HG02763 (cell line): ENCODE measurements at regions not wholly inside any gene's neighbourhood (a gene's known extent, or its start where the extent isn't known, plus 50 kb on each side); places are given as distances from the start of the nearest gene placed in this dataset.
"Not testable (repeated sequence)": the region's sequence is repeated elsewhere in the genome, so short reads cannot be mapped to it uniquely, and the experiment has no call there.

ENCODE experiments used
- ATAC-seq: cut with Tn5 transposase; IDR thresholded peaks from one replicate; pipeline ENCODE4 v1.9.1; 2021; ENCODE audit warnings: mild to moderate bottlenecking, moderate library complexity; ENCODE audit not compliant: unreplicated experiment

- no peak for ATAC-seq
Observed at GRCh38 chr1:143643148-143643885, 328.5 kb downstream of the FAM72C start.

GRCh38 chr1:143625886-143626285, 345.9 kb downstream of the FAM72C start:
- no peak for ATAC-seq

GRCh38 chr1:143619851-143620250, 351.9 kb downstream of the FAM72C start:
- ATAC-seq: no peak

- ATAC-seq: no peak
Observed at GRCh38 chr1:143611159-143611558, 360.6 kb downstream of the FAM72C start.

- ATAC-seq: no peak
Observed at GRCh38 chr1:143610196-143610595, 361.6 kb downstream of the FAM72C start.

- no peak for ATAC-seq
Observed at GRCh38 chr1:143604887-143605286, 366.9 kb downstream of the FAM72C start.

GRCh38 chr1:143584508-143584907, 387.3 kb downstream of the FAM72C start:
- no peak for ATAC-seq

- no peak for ATAC-seq
Observed at GRCh38 chr1:143574891-143575520, 396.8 kb downstream of the FAM72C start.

- not testable (repeated sequence) for ATAC-seq
Observed at GRCh38 chr1:143572661-143573060, 399.1 kb downstream of the FAM72C start.

- ATAC-seq: not testable (repeated sequence)
Observed at GRCh38 chr1:143563761-143564160, 408.0 kb downstream of the FAM72C start.

- ATAC-seq: no peak
Observed at GRCh38 chr1:143553627-143554026, 418.2 kb downstream of the FAM72C start.

GRCh38 chr1:143504703-143505102, 467.1 kb downstream of the FAM72C start:
- ATAC-seq: not testable (repeated sequence)

- ATAC-seq: not testable (repeated sequence)
Observed at GRCh38 chr1:143504080-143504479, 467.7 kb downstream of the FAM72C start.

- ATAC-seq: not testable (repeated sequence)
Observed at GRCh38 chr1:143503048-143503447, 468.7 kb downstream of the FAM72C start.

GRCh38 chr1:143502038-143502437, 469.7 kb downstream of the FAM72C start:
- ATAC-seq: not testable (repeated sequence)

- ATAC-seq: not testable (repeated sequence)
Observed at GRCh38 chr1:143498059-143498749, 473.6 kb downstream of the FAM72C start.

GRCh38 chr1:143497374-143497747, 474.4 kb downstream of the FAM72C start:
- no peak for ATAC-seq

- not testable (repeated sequence) for ATAC-seq
Observed at GRCh38 chr1:143496526-143497373, 475.0 kb downstream of the FAM72C start.
